Erythroblast (primary cell): ENCODE measurements at regions not wholly inside any gene's neighbourhood (a gene's known extent, or its start where the extent isn't known, plus 50 kb on each side); places are given as distances from the start of the nearest gene placed in this dataset.

Experiments
- GATA1 ChIP-seq: IDR thresholded peaks from 2 replicates; pipeline ENCODE4 v1.6.1; 2011; ENCODE audit warnings: low read depth, mild to moderate bottlenecking, control low read depth, low read length, moderate library complexity
- POLR2A ChIP-seq: IDR thresholded peaks from 2 replicates; pipeline ENCODE4 v1.6.1; 2011; ENCODE audit warnings: mild to moderate bottlenecking, low read length

GRCh38 chr9:659286-659685 lies 182.2 kb upstream of the DMRT1 start:
- no peak for TF ChIP-seq POLR2A
- TF ChIP-seq GATA1, result no peak
